NCI-H345 (cell line): ENCODE measurements at regions not wholly inside any gene's neighbourhood (a gene's known extent, or its start where the extent isn't known, plus 50 kb on each side); places are given as distances from the start of the nearest gene placed in this dataset.
"Not testable (repeated sequence)": the region's sequence is repeated elsewhere in the genome, so short reads cannot be mapped to it uniquely, and the experiment has no call there.

Experiments used
- DNase-seq: peaks from one replicate; lab custom pipeline; 2025; lab: John Stamatoyannopoulos, UW

- DNase-seq = no peak
Measured at GRCh38 chrX:44785652-44786051, 58.2 kb upstream of the DUSP21 start.

GRCh38 chrX:44784241-44784640 is 59.6 kb upstream of the DUSP21 start:
- DNase-seq = no peak

- DNase-seq = no peak
Measured at GRCh38 chrX:44778254-44778653, 65.6 kb upstream of the DUSP21 start.

DNA sequence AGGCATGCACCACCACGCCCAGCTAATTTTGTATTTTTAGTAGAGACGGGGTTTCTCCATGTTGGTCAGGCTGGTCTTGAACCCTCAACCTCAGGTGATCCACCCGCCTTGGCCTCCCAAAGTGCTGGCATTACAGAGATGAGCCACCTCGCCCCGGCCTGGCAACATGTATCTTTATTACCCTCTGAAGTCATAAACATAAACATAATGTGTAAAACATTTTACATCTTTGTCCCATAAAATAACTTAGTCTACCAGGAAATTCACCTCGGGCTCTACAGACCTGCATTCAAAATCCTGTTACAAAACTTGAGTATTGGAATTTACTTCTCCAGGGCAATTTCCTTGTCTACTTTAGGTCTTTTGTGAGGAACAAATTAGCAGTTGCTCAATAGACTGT is 68.1 kb upstream of the DUSP21 start:
- DNase-seq = no peak

DNA sequence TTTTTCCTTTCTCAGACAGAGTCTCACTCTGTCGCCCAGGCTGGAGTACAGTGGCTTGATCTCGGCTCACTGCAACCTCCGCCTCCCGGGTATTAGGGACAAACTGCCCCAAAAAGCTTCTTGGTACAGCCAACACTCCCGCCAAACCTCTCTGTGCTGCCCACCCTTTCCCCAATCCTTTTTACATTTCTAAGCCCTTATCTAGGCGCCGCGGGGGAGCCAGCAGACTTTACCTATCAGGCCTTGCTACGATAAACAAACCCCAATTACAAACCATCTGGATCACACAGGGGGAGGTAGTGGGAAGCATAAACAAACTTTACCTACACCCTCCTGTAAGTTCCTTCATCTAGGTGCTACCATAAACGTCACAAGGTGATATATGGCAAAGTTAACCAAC is 69.8 kb upstream of the DUSP21 start:
- DNase-seq = not testable (repeated sequence)

DNA sequence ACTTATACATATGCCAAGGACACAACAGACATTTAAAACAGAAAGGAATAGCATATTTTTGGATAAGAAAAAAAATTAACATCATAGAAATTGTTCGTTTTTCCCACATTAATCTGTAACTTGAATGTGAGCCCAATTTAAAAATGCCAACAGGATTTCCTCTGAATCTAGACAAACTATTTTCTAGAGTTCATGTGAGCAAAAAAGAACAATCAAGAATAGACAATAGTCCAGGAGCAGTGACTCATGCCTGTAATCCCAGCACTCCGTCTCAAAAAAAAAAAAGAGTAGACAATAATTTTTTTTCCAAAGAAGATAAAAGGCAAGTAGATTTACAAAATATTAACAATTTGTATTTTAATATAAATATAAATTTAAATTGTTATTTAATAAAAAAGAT is 73.7 kb upstream of the DUSP21 start:
- no peak for DNase-seq

- DNase-seq = no peak
Measured at GRCh38 chrX:44767308-44767707, 76.5 kb upstream of the DUSP21 start.

- no peak for DNase-seq
Measured at GRCh38 chrX:44765556-44765955, 78.3 kb upstream of the DUSP21 start.

- DNase-seq = no peak
Measured at GRCh38 chrX:44747969-44748368, 95.9 kb upstream of the DUSP21 start.

DNA sequence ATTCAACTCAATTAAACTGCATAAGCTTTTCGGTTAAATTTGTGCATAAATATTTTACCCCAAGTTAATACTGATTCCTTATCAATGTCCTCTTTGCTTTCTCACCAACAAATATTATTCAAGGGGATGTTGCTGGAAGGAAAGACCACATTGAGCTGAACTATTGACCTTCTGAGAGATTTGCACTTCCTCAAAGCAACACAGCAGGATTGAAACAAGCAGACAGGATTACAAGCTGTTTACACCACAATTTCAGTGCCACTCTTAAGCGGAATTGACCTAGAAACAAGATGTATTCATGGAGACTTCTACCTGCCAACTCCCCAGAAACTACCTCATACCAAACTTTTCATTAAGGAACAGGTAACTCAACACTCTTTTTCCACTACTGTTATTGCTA is 96.5 kb upstream of the DUSP21 start:
- DNase-seq = no peak

DNA sequence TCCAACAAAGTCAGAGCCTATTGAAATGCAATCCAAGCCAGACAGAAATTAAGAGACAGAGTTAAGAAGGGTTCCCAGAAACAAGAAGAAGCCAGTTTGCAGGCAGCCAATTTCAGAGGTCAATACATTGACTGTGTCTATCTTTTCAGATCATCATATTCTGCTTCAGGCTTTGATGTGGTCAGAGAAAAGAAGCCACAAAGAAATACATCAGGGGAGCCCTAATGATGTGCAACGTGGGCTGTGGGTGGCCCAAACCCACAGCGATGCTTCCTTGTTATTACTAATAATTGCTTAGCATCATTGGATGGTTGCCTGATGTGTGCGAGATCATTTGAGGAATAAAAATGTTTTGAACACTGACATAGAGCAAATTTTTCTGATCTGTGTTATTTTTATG is 99.0 kb upstream of the DUSP21 start:
- no peak for DNase-seq

DNA sequence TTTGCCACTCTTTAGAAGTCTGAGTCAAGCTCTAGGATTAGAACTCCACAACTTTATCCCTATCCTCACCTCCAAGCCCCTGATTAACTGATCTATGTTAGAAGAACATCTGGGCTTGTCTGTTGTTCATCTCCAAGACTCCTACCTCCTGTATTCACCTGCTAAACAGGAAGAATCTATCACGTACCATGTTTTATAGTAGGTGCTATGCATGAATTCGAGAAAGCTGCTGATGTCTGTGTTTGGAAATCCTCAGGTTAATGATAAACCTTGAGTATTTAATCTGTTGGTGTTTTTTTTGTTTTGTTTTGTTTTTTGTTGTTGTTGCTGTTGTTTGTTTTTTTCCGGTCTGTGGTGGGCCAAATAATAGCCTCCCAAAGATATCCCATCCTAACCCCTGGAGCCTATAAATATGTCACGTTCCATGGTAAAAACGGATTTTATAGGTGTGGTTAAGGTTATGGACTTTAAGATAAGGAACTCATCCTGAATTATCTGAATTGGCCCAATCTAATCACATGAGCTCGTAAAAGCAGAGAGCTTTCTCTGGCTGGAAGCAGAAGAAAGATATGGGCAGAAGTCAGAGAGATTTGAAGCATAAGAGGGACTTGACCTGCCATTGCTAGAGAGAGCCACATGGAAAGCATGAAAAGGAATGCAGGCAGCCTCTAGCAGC is 101.2 kb upstream of the DUSP21 start:
- no peak for DNase-seq

DNA sequence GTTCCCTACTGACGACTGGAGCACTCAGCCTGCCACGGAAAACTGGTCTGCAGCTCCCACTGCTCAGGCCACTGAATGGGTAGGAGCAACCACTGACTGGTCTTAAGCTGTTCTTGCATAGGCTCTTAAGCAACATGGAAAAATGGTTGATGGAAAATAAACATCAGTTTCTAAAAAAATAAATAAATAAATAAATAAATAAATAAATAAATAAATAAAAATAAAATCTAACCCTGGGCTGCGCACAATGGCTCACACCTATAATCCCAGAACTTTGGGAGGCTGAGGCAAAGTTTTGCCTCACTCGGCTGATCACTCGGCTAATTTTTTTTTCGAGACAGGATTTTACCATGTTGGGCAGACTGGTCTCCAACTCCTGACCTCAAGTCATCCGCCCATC is 102.0 kb upstream of the DUSP21 start:
- not testable (repeated sequence) for DNase-seq

- not testable (repeated sequence) for DNase-seq
Measured at GRCh38 chrX:44741458-44741857, 102.4 kb upstream of the DUSP21 start.

GRCh38 chrX:44735498-44735897 is 108.3 kb upstream of the DUSP21 start:
- no peak for DNase-seq

- DNase-seq = no peak
Measured at GRCh38 chrX:44733931-44734330, 109.9 kb upstream of the DUSP21 start.

- no peak for DNase-seq
Measured at GRCh38 chrX:44731160-44731559, 112.7 kb upstream of the DUSP21 start.

GRCh38 chrX:44723426-44723825 is 120.4 kb upstream of the DUSP21 start:
- no peak for DNase-seq

- no peak for DNase-seq
Measured at GRCh38 chrX:44708470-44708869, 135.4 kb upstream of the DUSP21 start.

DNA sequence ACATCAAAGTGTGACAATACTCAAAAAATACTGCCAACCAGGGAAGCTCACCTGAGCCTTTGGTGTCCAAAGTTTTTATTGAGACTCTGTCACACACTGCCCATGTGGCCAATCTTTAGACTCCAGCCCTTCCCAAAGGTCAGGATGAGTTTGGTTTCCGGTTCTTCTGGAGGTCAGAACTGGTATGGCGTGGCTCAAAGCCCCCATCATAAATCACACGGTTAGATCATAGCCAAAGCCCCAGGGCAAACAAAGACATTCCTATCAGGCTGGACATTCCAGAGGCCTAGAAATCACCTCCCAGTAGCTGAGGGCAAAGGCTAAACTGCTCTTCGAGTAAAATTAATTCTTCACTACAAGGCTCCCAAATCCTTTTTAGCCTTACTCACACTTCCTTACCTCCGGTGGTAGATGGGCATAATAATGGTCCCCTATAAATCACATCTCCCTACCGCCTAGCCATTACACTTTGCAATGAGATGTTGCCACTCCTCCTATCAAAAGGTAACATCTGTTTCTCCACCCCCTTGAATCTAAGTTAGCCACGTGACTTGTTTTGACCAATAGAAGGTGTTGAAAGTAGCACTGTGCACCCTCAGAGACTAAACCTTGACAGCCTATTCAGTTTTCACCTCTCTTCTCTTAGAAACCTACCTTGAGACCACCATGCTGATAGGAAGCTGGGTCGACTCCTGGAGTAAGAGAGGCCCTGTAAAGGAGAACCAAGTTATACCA is 137.8 kb upstream of the DUSP21 start:
- DNase-seq = no peak

- DNase-seq = peak; percentile 24
Measured at GRCh38 chrX:44698357-44698756, 145.5 kb upstream of the DUSP21 start.

- DNase-seq = no peak
Measured at GRCh38 chrX:44693255-44693654, 150.6 kb upstream of the DUSP21 start.

GRCh38 chrX:44690129-44690528 is 147.5 kb upstream of the FUNDC1 start:
- no peak for DNase-seq
